Parathyroid adenoma (tissue), 2 donors: ENCODE measurements at regions not wholly inside any gene's neighbourhood (a gene's known extent, or its start where the extent isn't known, plus 50 kb on each side); places are given as distances from the start of the nearest gene placed in this dataset.

ENCODE experiments used
- H2AFZ ChIP-seq: fragments of 300-600 bp; sonication (generic); one replicate; pipeline ENCODE4 v1.7.0; 2017; ENCODE audit warnings: antibody characterized with exemption, mild to moderate bottlenecking
- H3K27ac ChIP-seq: fragments of 300-600 bp; sonication (generic); one replicate; pipeline ENCODE4 v1.7.0; 2017
- H3K27me3 ChIP-seq: fragments of 300-600 bp; sonication (generic); one replicate; pipeline ENCODE4 v1.7.0; 2017; ENCODE audit warnings: low read length; ENCODE audit not compliant: control insufficient read depth, insufficient read depth
- H3K36me3 ChIP-seq: fragments of 300-600 bp; sonication (generic); one replicate; pipeline ENCODE4 v1.7.0; 2017; ENCODE audit warnings: low read length; ENCODE audit not compliant: control insufficient read depth, insufficient read depth
- H3K4me1 ChIP-seq: fragments of 300-600 bp; sonication (generic); one replicate; pipeline ENCODE4 v1.7.0; 2017; ENCODE audit warnings: control low read depth
- H3K4me2 ChIP-seq: fragments of 300-600 bp; sonication (generic); one replicate; pipeline ENCODE4 v1.7.0; 2017; ENCODE audit warnings: low read length
- H3K4me3 ChIP-seq: fragments of 300-600 bp; sonication (generic); one replicate; pipeline ENCODE4 v1.7.0; 2017; ENCODE audit warnings: low read depth, low read length
- H3K79me2 ChIP-seq: fragments of 300-600 bp; sonication (generic); one replicate; pipeline ENCODE4 v1.7.0; 2017; ENCODE audit warnings: control low read depth
- H3K9ac ChIP-seq: fragments of 300-600 bp; sonication (generic); one replicate; pipeline ENCODE4 v1.7.0; 2017; ENCODE audit warnings: mild to moderate bottlenecking
- H3K9me3 ChIP-seq: fragments of 300-600 bp; sonication (generic); one replicate; pipeline ENCODE4 v1.7.0; 2017; ENCODE audit warnings: low read length; ENCODE audit not compliant: control insufficient read depth
- TF ChIP-seq, protein P1 (sequence below): fragments of 300-600 bp; sonication (generic); IDR thresholded peaks from one replicate; pipeline ENCODE4 v1.7.0; 2017; ENCODE audit warnings: antibody characterized with exemption, mild to moderate bottlenecking
- donor health status: primary hyperparathyroidism.

DNA sequence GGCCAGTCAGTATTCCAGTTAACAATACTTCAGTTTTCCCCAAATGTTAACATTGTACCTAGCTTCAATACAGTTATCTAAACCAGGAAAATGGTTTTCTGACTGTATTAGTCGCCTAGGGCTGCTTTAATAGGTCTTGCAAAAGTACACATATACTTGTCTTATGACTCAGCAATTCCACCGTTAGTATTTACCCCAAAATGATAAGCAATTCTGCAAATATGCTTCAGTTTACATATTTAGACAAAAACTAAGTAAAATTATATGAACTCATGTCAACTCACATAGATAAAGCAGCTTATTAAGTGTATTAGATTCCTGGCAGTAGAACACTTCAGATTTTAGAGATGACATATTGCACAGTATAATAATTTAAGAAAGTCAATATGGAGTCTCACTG, 363.3 kb downstream of the ARL4A start:
- no peaks in the 10 kb centered on the region for H3K4me1 ChIP-seq
- H3K9ac ChIP-seq, result no peak overlapping the region
- H3K27ac ChIP-seq, result no peak overlapping the region
- TF ChIP-seq, protein P1, sequence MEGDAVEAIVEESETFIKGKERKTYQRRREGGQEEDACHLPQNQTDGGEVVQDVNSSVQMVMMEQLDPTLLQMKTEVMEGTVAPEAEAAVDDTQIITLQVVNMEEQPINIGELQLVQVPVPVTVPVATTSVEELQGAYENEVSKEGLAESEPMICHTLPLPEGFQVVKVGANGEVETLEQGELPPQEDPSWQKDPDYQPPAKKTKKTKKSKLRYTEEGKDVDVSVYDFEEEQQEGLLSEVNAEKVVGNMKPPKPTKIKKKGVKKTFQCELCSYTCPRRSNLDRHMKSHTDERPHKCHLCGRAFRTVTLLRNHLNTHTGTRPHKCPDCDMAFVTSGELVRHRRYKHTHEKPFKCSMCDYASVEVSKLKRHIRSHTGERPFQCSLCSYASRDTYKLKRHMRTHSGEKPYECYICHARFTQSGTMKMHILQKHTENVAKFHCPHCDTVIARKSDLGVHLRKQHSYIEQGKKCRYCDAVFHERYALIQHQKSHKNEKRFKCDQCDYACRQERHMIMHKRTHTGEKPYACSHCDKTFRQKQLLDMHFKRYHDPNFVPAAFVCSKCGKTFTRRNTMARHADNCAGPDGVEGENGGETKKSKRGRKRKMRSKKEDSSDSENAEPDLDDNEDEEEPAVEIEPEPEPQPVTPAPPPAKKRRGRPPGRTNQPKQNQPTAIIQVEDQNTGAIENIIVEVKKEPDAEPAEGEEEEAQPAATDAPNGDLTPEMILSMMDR, result no peak
- H3K79me2 ChIP-seq, result no peaks in the 10 kb centered on the region
- no peak overlapping the region for H2AFZ ChIP-seq
- no peaks in the 10 kb centered on the region for H3K27me3 ChIP-seq
- H3K9me3 ChIP-seq, result no peaks in the 10 kb centered on the region
- no peaks in the 10 kb centered on the region for H3K36me3 ChIP-seq
- H3K4me2 ChIP-seq, result no peak overlapping the region
- H3K4me3 ChIP-seq, result no peak overlapping the region

DNA sequence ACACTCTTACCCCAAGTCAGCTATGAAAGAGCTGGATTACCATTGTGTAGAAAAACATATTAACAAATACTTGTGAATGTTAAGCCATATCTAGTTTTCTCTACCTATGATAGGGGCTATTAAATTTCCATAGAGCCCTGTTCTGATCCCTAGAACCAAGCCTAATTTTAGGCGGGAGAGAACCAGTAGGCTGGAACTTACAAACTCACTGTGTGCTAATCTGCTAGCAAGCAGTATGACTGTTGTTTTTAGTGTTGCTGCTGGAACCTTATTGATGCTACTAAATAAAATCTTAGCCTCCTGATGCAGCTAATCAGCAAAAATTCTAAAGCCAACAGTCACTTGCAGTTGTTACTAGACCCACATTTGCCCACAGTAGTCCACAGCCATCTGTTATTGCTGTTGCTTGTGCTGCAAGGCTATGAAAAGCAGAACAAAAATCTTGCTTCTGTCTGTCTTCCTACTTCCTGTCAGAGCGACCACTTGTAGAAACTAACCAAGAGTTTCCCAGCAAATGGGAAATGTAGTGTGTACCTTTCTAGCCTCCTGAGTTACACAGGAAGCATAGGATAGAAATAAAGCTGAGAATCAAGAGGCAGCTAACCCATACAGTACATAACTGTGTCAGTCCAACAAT, 368.4 kb downstream of the ARL4A start:
- H3K4me1 ChIP-seq, result no peaks in the 10 kb centered on the region
- no peaks in the 10 kb centered on the region for H3K36me3 ChIP-seq
- no peak overlapping the region for H2AFZ ChIP-seq
- no peaks in the 10 kb centered on the region for H3K9me3 ChIP-seq
- no peaks in the 10 kb centered on the region for H3K27me3 ChIP-seq
- no peak overlapping the region for H3K4me3 ChIP-seq
- H3K4me2 ChIP-seq, result no peak overlapping the region
- no peak overlapping the region for H3K27ac ChIP-seq
- no peaks in the 10 kb centered on the region for H3K79me2 ChIP-seq
- no peak overlapping the region for H3K9ac ChIP-seq
- TF ChIP-seq, protein P1, result no peak

DNA sequence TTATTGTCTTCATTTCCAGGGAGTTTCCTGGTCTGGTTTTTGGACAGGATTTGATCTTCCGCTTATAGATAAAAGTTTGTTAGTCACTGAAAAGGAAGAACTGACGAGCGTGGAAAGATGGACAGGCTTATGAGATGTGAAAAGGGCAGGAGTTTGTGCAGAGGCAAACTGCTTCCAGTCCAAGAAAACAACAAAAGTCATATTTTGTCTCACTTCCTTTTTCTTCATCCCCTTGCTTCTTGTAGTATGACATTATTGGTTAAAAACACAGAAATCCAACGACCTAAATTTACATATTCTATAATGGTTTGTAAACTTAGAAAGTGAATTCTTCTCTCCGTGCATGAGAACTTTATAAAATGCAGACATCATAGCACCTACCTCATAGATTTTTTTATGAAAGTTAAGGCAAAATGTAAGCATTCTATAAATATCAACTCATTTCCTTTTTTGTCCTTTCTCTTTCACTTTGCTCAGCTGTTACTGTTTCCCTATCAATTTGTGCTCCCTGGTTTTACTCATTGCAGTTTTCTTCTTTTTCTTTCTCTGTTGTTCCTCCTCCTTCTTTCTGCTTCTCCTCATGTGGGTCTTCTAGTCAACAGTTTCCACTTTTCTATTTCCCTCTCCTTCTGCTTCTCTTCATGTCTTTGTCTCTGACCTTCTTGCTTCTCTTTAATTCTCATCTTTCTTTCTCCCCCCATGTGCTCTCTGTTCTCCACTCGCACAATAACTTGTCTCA, 370.2 kb downstream of the ARL4A start:
- H3K4me3 ChIP-seq, result no peak overlapping the region
- H3K27me3 ChIP-seq, result no peaks in the 10 kb centered on the region
- no peaks in the 10 kb centered on the region for H3K4me1 ChIP-seq
- H3K9me3 ChIP-seq, result no peaks in the 10 kb centered on the region
- H2AFZ ChIP-seq, result no peak overlapping the region
- H3K36me3 ChIP-seq, result no peaks in the 10 kb centered on the region
- H3K4me2 ChIP-seq, result no peak overlapping the region
- H3K9ac ChIP-seq, result no peak overlapping the region
- TF ChIP-seq, protein P1, result no peak
- no peaks in the 10 kb centered on the region for H3K79me2 ChIP-seq
- no peak overlapping the region for H3K27ac ChIP-seq

DNA sequence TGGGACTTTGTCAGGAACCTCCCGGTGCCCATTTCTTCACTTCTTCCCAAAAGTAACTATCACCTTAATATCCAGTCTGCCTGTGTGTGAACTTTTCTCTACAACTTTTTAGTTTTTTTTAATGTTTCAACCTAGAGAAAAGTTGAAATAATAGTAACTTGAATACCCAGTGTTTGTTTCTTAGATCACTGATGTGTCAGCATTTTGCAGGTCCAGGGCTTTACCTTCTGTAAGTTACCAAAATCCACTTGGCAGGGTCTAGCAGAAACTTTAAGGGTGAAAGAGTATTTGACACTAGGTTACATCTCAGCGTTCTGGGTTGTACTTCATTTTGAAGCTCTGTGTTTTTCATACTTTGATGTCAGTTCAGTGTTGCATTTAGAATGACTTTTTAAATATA, 372.7 kb downstream of the ARL4A start:
- Histone ChIP-seq H3K9ac (no peak overlapping the region), H3K27me3 (no peaks in the 10 kb centered on the region), H2AFZ (no peak overlapping the region), H3K4me2 (no peak overlapping the region), H3K79me2 (no peaks in the 10 kb centered on the region), H3K4me3 (no peak overlapping the region), H3K36me3 (no peaks in the 10 kb centered on the region), H3K9me3 (no peaks in the 10 kb centered on the region), H3K27ac (no peak overlapping the region), H3K4me1 (no peaks in the 10 kb centered on the region)
- TF ChIP-seq, protein P1, result no peak

DNA sequence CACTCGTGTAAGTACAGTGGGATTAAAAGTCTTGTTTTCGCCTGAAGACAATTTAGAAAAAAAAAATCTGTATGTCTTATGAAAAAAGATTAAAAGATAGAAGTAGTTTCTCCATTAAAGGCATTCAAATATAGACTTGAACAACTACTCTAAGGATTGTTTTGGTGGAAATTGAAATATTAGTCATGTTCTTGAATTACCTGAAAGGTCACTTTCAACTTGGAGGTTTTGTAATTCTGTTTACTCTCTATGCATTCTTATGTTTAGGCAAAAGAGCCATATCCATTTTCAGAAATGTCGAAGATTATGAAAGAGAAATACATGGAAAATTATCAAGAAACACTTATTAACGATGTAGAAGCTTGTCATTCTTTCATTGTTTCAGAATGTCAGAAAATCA, 373.7 kb downstream of the ARL4A start:
- H3K4me1 ChIP-seq, result no peaks in the 10 kb centered on the region
- TF ChIP-seq, protein P1, result no peak
- no peaks in the 10 kb centered on the region for H3K9me3 ChIP-seq
- no peak overlapping the region for H3K4me3 ChIP-seq
- H3K4me2 ChIP-seq, result no peak overlapping the region
- H2AFZ ChIP-seq, result no peak overlapping the region
- H3K36me3 ChIP-seq, result no peaks in the 10 kb centered on the region
- no peak overlapping the region for H3K27ac ChIP-seq
- H3K27me3 ChIP-seq, result no peaks in the 10 kb centered on the region
- H3K9ac ChIP-seq, result no peak overlapping the region
- no peaks in the 10 kb centered on the region for H3K79me2 ChIP-seq
